DMS153 treated with DMSO at 0.1 percent for 48 hours (cell line): ENCODE measurements at regions not wholly inside any gene's neighbourhood (a gene's known extent, or its start where the extent isn't known, plus 50 kb on each side); places are given as distances from the start of the nearest gene placed in this dataset.

Source experiments
- DNase-seq: peaks from one replicate; lab custom pipeline; 2025; ENCODE audit not compliant: unreplicated experiment; lab: John Stamatoyannopoulos, UW

GRCh38 chr7:153433223-153433622, 619.0 kb upstream of the DPP6 start:
- no peak for DNase-seq

GRCh38 chr7:153440715-153441114, 611.5 kb upstream of the DPP6 start:
- no peak for DNase-seq

GRCh38 chr7:153443032-153443701, 609.0 kb upstream of the DPP6 start:
- no peak for DNase-seq

- DNase-seq, result no peak
Observed at GRCh38 chr7:153444641-153445040, 607.6 kb upstream of the DPP6 start.

GRCh38 chr7:153445641-153446040, 606.6 kb upstream of the DPP6 start:
- DNase-seq, result no peak

- DNase-seq, result no peak
Observed at GRCh38 chr7:153446490-153446889, 605.7 kb upstream of the DPP6 start.

GRCh38 chr7:153447011-153447410, 605.2 kb upstream of the DPP6 start:
- DNase-seq, result no peak

- no peak for DNase-seq
Observed at GRCh38 chr7:153452661-153453060, 599.5 kb upstream of the DPP6 start.

- no peak for DNase-seq
Observed at GRCh38 chr7:153454306-153454705, 597.9 kb upstream of the DPP6 start.

GRCh38 chr7:153457746-153458145, 594.5 kb upstream of the DPP6 start:
- peak; percentile 37 for DNase-seq

GRCh38 chr7:153470004-153470671, 582.1 kb upstream of the DPP6 start:
- DNase-seq, result no peak

GRCh38 chr7:153472516-153472915, 579.7 kb upstream of the DPP6 start:
- no peak for DNase-seq

GRCh38 chr7:153473185-153473584, 579.0 kb upstream of the DPP6 start:
- no peak for DNase-seq

- no peak for DNase-seq
Observed at GRCh38 chr7:153475239-153475638, 577.0 kb upstream of the DPP6 start.

GRCh38 chr7:153476166-153476565, 576.0 kb upstream of the DPP6 start:
- DNase-seq, result no peak

- DNase-seq, result no peak
Observed at GRCh38 chr7:153496257-153496656, 555.9 kb upstream of the DPP6 start.

GRCh38 chr7:153503093-153503492, 549.1 kb upstream of the DPP6 start:
- no peak for DNase-seq

- DNase-seq, result no peak
Observed at GRCh38 chr7:153504288-153505075, 547.7 kb upstream of the DPP6 start.

- DNase-seq, result no peak
Observed at GRCh38 chr7:153507885-153508284, 544.3 kb upstream of the DPP6 start.

GRCh38 chr7:153509768-153510167, 542.4 kb upstream of the DPP6 start:
- no peak for DNase-seq

- DNase-seq, result no peak
Observed at GRCh38 chr7:153510674-153511073, 541.5 kb upstream of the DPP6 start.

GRCh38 chr7:153514032-153514431, 538.2 kb upstream of the DPP6 start:
- no peak for DNase-seq
